Vagina (tissue), 2 donors: ENCODE measurements at regions not wholly inside any gene's neighbourhood (a gene's known extent, or its start where the extent isn't known, plus 50 kb on each side); places are given as distances from the start of the nearest gene placed in this dataset. TPM values are rescaled to one million over a fixed set of nuclear protein-coding genes. Genes with fewer than 3 reads are reported as not detected.

Source experiments
- DNase-seq, 2 donors: peaks; one replicate each; pipeline ENCODE4 v3.0.0-alpha.2; 2017; ENCODE audit errors: extremely low spot score in 2 of 2
- H3K27ac ChIP-seq: fragments of 200-600 bp; sonication (generic); one replicate; pipeline ENCODE4 v1.5.1; 2019
- H3K27me3 ChIP-seq: fragments of 200-600 bp; sonication (generic); one replicate; pipeline ENCODE4 v1.5.1; 2019
- H3K36me3 ChIP-seq, 2 donors: fragments of 200-600 bp; sonication (generic); one replicate each; pipeline ENCODE4 v1.5.1; 2017 to 2019
- H3K4me1 ChIP-seq: fragments of 200-600 bp; sonication (generic); one replicate; pipeline ENCODE4 v1.5.1; 2019
- H3K4me3 ChIP-seq, 2 donors: fragments of 200-600 bp; sonication (generic); 1 replicate in 1 of 2; 2 replicates in 1 of 2; pipeline ENCODE4 v1.5.1; 2016 to 2019
- H3K9me3 ChIP-seq: fragments of 200-600 bp; sonication (generic); one replicate; pipeline ENCODE4 v1.5.1; 2019
- POLR2A ChIP-seq, 2 donors: fragments of 450-650 bp; IDR thresholded peaks; one replicate each; pipeline ENCODE4 v1.6.1; 2017; ENCODE audit warnings: antibody characterized with exemption in 2 of 2, mild to moderate bottlenecking in 2 of 2, moderate library complexity in 2 of 2
- POLR2AphosphoS5 ChIP-seq, 2 donors: sonication (generic); formaldehyde crosslinking; IDR thresholded peaks; one replicate each; pipeline ENCODE4 v1.9.0; 2017; ENCODE audit warnings: antibody characterized with exemption in 2 of 2, mild to moderate bottlenecking in 2 of 2, low read depth in 1 of 2; ENCODE audit not compliant: insufficient read depth in 1 of 2
- intact Hi-C: fragments of 100-400 bp; cut with DNase I; formaldehyde crosslinking; loops from one replicate; pipeline ENCODE4 v1.15.1; 2023
- small RNA-seq: library from RNA; depleted of rRNA; stranded (forward); fragments of <200 nt; gene quantifications from one replicate; pipeline ENCODE3, GENCODE V24; 2016
- TF ChIP-seq, protein P1 (sequence below), 3 experiments: fragments of 450-650 bp in 2 of 3; fragments of 200-600 bp in 1 of 3; sonication (generic) in 1 of 3; IDR thresholded peaks; one replicate each; pipeline ENCODE4 v1.5.1; 2017 to 2019; ENCODE audit warnings: antibody characterized with exemption in 3 of 3, mild to moderate bottlenecking in 2 of 3, moderate library complexity in 2 of 3

DNA sequence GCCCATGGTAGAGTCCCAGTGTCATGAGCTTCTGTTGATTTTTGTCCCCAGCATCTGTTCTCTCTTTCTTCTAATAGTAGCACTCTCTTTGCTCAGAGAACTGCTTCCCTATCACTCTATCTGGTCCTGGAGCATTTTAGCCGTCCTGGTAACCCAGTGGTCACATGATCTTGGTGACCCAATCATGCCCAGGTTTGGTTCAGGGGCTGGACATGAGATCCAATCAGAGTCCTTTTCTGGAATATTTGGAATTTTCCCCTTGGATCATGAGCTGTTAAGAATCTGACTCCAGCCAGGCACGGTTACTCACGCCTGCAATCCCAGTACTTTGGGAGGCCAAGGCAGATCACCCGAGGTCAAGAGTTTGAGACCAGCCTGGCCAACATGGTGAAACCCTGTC is 197.0 kb downstream of the RAB11FIP4 start:
- no peak for TF ChIP-seq POLR2AphosphoS5 (IDR thresholded peaks at IDR 0.05; ENCODE audit: insufficient read depth in 1 of 2, low read depth in 1 of 2)
- TF ChIP-seq, protein P1, sequence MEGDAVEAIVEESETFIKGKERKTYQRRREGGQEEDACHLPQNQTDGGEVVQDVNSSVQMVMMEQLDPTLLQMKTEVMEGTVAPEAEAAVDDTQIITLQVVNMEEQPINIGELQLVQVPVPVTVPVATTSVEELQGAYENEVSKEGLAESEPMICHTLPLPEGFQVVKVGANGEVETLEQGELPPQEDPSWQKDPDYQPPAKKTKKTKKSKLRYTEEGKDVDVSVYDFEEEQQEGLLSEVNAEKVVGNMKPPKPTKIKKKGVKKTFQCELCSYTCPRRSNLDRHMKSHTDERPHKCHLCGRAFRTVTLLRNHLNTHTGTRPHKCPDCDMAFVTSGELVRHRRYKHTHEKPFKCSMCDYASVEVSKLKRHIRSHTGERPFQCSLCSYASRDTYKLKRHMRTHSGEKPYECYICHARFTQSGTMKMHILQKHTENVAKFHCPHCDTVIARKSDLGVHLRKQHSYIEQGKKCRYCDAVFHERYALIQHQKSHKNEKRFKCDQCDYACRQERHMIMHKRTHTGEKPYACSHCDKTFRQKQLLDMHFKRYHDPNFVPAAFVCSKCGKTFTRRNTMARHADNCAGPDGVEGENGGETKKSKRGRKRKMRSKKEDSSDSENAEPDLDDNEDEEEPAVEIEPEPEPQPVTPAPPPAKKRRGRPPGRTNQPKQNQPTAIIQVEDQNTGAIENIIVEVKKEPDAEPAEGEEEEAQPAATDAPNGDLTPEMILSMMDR (IDR thresholded peaks at IDR 0.05): no peak
- no peak for TF ChIP-seq POLR2A (IDR thresholded peaks at IDR 0.05)
- H3K4me3 ChIP-seq: no peak overlapping the region
- H3K27me3 ChIP-seq: no peaks in the 10 kb centered on the region
- H3K36me3 ChIP-seq: no peaks in the 10 kb centered on the region
- no peak for DNase-seq
- H3K9me3 ChIP-seq: no peaks in the 10 kb centered on the region
- H3K4me1 ChIP-seq: no peaks in the 10 kb centered on the region
- H3K27ac ChIP-seq: no peak overlapping the region
- intact Hi-C loops: no loop called here

DNA sequence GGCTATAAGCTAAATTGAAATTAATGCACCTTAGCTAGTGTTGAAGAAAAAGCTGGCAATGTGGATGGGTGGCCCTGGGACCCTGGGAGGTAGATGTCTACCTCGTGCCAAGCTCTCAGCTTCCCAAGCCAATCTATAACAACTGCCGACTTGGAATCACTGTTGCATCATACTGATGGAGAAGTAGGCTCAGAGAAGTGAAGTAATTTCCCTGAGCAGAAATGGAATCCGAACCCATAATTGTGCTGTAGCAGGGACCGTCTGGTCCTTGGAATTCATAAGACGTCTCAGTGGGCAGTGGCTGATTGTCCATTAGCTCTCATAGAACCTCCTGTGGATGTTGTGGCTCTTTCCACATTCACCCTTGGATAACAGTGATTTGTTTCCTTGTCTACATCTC is 196.6 kb downstream of the RAB11FIP4 start:
- Histone ChIP-seq H3K9me3 (no peaks in the 10 kb centered on the region), H3K4me3 (no peak overlapping the region), H3K27me3 (no peaks in the 10 kb centered on the region), H3K4me1 (peaks cover 4% of the 10 kb centered on the region), H3K27ac (no peak overlapping the region), H3K36me3 (no peaks in the 10 kb centered on the region)
- TF ChIP-seq POLR2AphosphoS5 (IDR thresholded peaks at IDR 0.05; ENCODE audit: insufficient read depth in 1 of 2, low read depth in 1 of 2) (no peak), POLR2A (IDR thresholded peaks at IDR 0.05) (no peak)
- TF ChIP-seq, protein P1 (IDR thresholded peaks at IDR 0.05): no peak
- intact Hi-C loops: no loop called here
- DNase-seq: no peak

Small RNA genes lying in the stretch of these regions (small RNA-seq; reads per million reads assigned to genes)
- gene AC007923.3: not detected
- not detected for gene RNU6-1134P
